ENCODE measurements at regions not wholly inside any gene's neighbourhood (a gene's known extent, or its start where the extent isn't known, plus 50 kb on each side); places are given as distances from the start of the nearest gene placed in this dataset.
A peak's percentile ranks its signal among the peaks of the same experiment; 100 is the strongest.
"Not testable (repeated sequence)": the region's sequence is repeated elsewhere in the genome, so short reads cannot be mapped to it uniquely, and the experiment has no call there.

GRCh38 chr22:49694462-49695260 is 133.0 kb downstream of the BRD1 start:
- no peak for DNase-seq

GRCh38 chr22:49693848-49694247 is 133.8 kb downstream of the BRD1 start:
- no peak for DNase-seq

- no peak for DNase-seq
These were observed 134.3 kb downstream of the BRD1 start for GRCh38 chr22:49693416-49693815.

- DNase-seq: no peak
These were observed 135.0 kb downstream of the BRD1 start for GRCh38 chr22:49692499-49693225.

DNA sequence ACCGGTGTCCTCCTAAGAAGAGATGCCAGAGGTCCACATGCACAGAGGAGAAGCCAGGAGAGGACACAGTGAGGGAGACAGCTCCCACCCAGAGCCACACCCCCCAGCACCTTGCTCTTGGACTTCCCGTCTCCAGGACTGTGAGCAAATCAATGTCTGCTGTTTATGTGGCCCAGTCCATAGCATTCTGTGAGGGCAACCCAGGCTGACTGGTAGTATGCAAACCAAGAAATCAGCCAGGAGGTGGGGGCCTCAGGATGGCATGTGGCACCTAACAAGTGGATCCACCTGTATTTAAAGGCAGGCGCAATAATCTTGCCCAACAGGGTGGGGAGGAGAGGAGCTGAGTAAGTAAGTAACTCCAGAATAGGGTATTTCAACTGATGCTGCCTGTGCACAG is 136.4 kb downstream of the BRD1 start:
- no peak for DNase-seq

GRCh38 chr22:49690454-49690853 is 137.2 kb downstream of the BRD1 start:
- no peak for DNase-seq

DNA sequence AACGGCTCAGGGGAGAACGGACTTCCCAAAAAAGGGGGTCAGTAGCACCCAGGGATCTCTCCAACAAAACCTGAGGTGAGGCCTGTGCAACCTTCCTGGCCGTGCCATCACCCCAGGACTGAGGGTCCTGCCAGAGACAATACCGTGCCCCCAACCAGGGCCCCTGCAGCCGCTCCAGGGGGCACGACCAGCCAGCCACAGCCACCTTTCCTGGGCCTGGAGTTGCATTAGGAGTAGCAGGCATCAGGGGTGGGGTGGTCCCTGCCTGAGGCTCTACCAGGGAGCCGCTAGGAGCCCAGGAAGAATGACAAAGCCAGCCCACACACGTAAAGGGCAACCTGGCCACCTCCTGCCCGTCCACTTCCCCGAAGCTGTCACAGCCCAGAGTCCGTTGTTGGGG is 137.8 kb downstream of the BRD1 start:
- DNase-seq: no peak

- DNase-seq: no peak
These were observed 138.4 kb downstream of the BRD1 start for GRCh38 chr22:49689255-49689770.

DNA sequence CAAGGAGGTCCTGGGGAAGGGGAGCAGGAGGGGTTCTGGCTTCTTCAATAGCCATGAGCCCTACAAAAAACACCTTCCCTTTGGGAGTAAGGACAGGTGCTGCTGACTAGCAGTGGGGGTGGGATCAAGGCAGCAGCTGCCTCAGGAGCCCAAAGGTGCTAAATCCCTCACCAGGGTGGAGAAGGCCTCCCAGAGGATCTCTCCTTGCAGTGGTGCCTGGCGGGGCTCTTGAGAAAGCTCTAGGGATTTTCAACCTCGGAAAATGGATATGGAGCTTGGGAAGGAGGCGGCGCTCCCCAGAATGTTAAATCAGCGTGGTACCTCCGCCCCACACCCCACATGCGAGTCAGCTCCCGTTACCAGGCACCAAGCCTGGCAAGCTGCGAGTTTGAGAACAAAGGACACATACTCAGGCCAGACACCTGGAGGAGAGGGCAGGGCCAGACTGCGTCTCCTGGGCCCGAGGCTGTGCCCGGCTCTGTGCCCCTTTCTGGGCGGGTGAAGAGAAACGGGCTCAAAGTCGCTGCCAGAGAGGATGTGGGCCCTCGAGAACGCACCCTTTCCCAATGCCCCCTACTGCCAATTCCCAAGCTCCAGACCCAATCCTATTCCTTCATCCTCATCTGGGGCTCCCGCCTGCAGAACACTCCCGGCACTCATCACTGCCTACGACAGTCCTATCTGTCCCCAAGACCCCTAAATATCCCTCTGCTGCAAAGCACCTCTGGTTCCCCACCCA is 139.0 kb downstream of the BRD1 start:
- peak; percentile 3 for DNase-seq

GRCh38 chr22:49687786-49688515 is 139.7 kb downstream of the BRD1 start:
- DNase-seq: no peak

DNA sequence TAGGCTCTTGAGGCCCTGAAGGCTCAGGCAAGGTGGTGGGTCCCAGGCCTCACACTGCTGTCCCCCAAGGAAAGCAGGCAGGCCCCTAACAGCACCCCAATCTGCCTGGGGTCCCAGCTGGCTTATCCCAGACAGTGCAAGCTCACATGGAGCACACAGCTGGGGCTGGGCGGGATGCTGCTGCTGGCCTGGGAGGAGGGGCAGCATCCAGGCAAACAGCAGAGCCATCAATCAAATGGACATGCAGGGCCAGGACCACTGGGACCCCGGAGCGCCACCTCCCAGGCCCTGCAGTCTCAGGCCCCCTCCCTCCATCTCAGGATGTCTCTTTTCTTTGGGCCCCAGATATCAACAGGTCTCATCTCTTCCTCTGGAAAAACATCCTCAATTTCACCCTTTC is 140.3 kb downstream of the BRD1 start:
- no peak for DNase-seq

- DNase-seq: no peak
These were observed 141.0 kb downstream of the BRD1 start for GRCh38 chr22:49686495-49687219.

- DNase-seq: no peak
These were observed 142.0 kb downstream of the BRD1 start for GRCh38 chr22:49685686-49686085.

- DNase-seq: no peak
These were observed 142.6 kb downstream of the BRD1 start for GRCh38 chr22:49685116-49685515.

DNA sequence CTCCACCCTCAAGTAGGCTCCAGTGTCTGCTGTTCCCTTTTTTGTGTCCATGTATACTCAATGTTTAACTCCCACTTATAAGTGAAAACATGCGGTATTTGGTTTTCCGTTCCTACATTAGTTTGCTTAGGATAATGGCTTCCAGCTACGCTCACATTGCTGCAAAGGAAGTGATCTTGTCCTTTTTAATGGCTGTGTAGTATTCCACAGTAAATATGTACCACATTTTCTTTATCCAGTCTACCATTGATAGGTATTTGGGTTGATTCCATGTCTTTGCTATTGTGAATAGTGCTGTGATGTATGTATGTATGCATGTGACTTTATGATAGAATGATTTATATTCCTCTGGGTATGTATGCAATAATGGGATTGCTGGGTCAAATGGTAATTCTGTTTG is 144.6 kb downstream of the BRD1 start:
- no peak for DNase-seq

DNA sequence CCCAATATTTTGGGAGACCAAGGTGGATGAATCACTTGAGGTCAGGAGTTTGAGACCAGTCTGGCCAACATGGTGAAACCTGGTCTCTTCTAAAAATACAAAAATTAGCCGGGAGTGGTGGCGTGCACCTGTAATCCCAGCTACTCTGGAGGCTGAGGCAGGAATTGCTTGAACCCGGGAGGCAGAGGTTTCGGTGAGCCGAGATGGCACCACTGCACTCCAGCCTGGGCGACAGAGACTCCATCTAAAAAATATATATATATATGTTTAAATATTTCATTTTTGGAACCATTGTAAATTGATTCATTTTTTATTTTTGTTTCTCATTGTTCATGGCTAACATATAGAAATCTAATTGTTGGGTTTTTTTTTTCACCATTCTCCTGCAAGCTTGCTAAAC is 146.9 kb downstream of the BRD1 start:
- DNase-seq: not testable (repeated sequence)

DNA sequence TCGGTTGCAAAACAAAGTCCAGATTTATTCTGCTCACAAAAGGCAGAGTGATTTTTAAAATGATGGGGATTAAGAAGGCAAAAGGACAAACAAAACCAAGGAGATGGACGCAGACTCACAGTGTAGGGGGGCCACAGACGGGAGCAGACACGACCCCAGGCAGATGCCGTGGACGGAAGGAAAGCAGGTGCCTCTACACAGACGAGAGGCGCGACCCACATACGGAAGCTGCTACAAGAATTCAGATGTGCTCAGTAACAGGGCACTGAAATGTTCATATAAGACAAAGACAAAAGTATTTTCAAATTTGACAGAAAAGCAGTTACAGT is 148.9 kb downstream of the BRD1 start:
- DNase-seq: no peak

DNA sequence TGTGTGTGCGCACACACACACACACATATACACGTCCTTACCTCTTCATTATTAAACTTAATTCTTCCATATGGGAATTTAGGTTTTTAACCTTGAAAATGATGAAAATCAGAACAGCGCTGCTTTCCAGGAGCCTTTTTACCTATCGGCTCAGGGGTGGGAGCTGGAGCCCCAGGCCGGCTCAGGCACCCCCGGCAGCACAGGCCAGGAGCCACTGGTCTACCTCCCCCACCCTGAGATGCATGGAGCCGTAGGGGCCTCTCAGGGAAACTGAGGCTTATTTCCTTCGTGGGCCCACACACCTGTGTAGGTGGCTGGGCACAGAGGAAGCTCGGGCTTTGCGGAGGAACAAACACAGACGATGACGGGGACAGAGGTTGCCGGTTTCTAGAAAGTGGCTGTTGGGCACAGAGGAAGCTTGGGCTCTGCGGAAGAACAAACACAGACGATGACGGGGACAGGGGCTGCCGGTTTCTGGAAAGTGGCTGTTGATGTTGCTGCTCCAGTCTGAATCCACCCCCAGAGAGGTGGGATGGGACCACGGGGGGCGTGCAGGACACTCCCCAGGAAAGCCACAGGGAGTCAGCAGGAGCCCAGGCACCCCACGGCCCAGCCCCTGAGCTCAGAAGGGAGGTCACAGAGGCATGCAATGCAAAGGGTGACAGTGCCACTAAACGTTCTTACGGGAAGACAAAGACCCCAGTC is 149.4 kb downstream of the BRD1 start:
- DNase-seq: no peak

GRCh38 chr22:49677495-49677889 is 150.2 kb downstream of the BRD1 start:
- DNase-seq: no peak

DNA sequence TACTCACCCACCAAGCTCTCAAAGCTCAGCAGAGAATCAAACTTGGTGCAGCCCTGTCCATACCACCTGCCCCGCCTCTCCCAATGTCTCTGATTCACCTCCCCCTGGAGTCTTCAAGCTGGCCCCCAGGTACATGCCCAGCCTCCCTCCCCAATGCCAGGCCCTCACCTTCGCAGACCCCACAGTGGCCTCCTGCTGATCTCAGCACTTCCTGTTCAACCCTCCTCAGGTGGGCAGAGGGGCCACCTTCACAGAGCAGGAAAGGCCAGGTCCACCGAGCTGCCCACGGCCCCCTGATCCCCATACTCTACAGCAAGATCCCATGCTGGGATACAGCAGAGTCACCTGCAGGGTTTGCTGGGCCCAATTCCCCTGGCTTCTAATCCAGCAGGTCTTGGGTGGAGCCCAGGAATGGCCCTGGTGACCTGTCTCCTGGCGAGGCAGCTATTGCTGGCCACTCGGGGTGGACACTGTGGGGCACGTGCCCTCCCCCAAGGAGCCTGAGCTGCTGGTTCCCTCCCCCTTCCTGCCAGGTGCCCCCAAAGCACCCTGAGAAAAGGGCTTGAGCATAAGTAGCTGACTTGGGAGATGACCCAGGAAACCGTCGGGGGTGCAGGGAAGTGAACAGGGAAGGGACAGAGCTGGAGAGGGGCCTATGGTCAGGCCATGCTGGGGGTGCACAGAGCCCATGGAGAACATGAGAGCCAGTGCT is 150.7 kb downstream of the BRD1 start:
- no peak for DNase-seq

GRCh38 chr22:49676230-49676629 is 151.4 kb downstream of the BRD1 start:
- no peak for DNase-seq

Data from NCI-H345 (cell line).